ENCODE measurements at regions not wholly inside any gene's neighbourhood (a gene's known extent, or its start where the extent isn't known, plus 50 kb on each side); places are given as distances from the start of the nearest gene placed in this dataset.

- TF ChIP-seq HNF4A (conservative IDR thresholded peaks at IDR 0.05) (no peak), ZBTB33 (IDR thresholded peaks at IDR 0.05) (no peak), YY1 (IDR thresholded peaks at IDR 0.05) (no peak), TAF1 (conservative IDR thresholded peaks at IDR 0.05) (no peak), SP1 (IDR thresholded peaks at IDR 0.05) (no peak), NR2F2 (IDR thresholded peaks at IDR 0.05) (no peak), ATF3 (IDR thresholded peaks at IDR 0.05) (no peak)
These were observed 546.7 kb upstream of the SGCD start (continued) for GRCh38 chr5:155780260-155780659.

GRCh38 chr5:155783246-155783645 is 543.7 kb upstream of the SGCD start:
- TF ChIP-seq NR2F2 (IDR thresholded peaks at IDR 0.05) (no peak), ZBTB33 (IDR thresholded peaks at IDR 0.05) (no peak), MAX (IDR thresholded peaks at IDR 0.05) (no peak), SP1 (IDR thresholded peaks at IDR 0.05) (no peak), FOXA1 (IDR thresholded peaks at IDR 0.05) (no peak), HNF4A (conservative IDR thresholded peaks at IDR 0.05) (no peak), FOXA2 (IDR thresholded peaks at IDR 0.05) (no peak)
- no peak for DNase-seq (ENCODE audit: low spot score)

GRCh38 chr5:155783791-155784190 is 543.2 kb upstream of the SGCD start:
- H3K36me3 ChIP-seq (ENCODE audit: control insufficient read depth in 4 of 4, insufficient read depth in 3 of 4, low read depth in 1 of 4, low read length in 3 of 4): no peaks in the 10 kb centered on the region
- no peak for DNase-seq (ENCODE audit: low spot score)
- no peaks in the 10 kb centered on the region for H3K4me1 ChIP-seq (ENCODE audit: control insufficient read depth in 4 of 4, insufficient read depth in 4 of 4, low read length in 3 of 4)
- no peak overlapping the region for H3K4me3 ChIP-seq (ENCODE audit: low read depth in 1 of 3, low read length in 3 of 3)
- no peak overlapping the region for H3K9ac ChIP-seq (ENCODE audit: low read depth in 1 of 2, low read length in 2 of 2)
- H3K9me3 ChIP-seq (ENCODE audit: control insufficient read depth in 4 of 4, low read length in 3 of 4): peaks cover 0 to 2% (median 0%) of the 10 kb centered on the region in 4 donors
- peaks cover 0 to 4% (median 0%) of the 10 kb centered on the region in 4 donors for H3K27me3 ChIP-seq (ENCODE audit: control insufficient read depth in 4 of 4, insufficient read depth in 4 of 4, low read length in 3 of 4)
- 64% methylated on average over 3 of the region's 3 CpGs for WGBS
- H3K27ac ChIP-seq (ENCODE audit: low read depth in 1 of 2, low read length in 2 of 2): no peak overlapping the region
- TF ChIP-seq YY1 (IDR thresholded peaks at IDR 0.05) (no peak), MAX (IDR thresholded peaks at IDR 0.05) (no peak), ATF3 (IDR thresholded peaks at IDR 0.05) (no peak), GABPA (IDR thresholded peaks at IDR 0.05 in 1 of 2, conservative IDR thresholded peaks at IDR 0.05 in 1 of 2) (no peak), RAD21 (IDR thresholded peaks at IDR 0.05) (no peak), HNF4G (IDR thresholded peaks at IDR 0.05) (no peak), TAF1 (conservative IDR thresholded peaks at IDR 0.05) (no peak), NR2F2 (IDR thresholded peaks at IDR 0.05) (no peak), SP1 (IDR thresholded peaks at IDR 0.05) (no peak), HNF4A (conservative IDR thresholded peaks at IDR 0.05) (no peak), FOXA1 (IDR thresholded peaks at IDR 0.05) (no peak), REST (IDR thresholded peaks at IDR 0.05) (no peak), FOXA2 (IDR thresholded peaks at IDR 0.05) (no peak), ZBTB33 (IDR thresholded peaks at IDR 0.05) (no peak), CTCF (IDR thresholded peaks at IDR 0.05; ENCODE audit: low read depth, low read length, missing input control) (no peak), JUND (IDR thresholded peaks at IDR 0.05) (no peak)

More at GRCh38 chr5:155783246-155783645, 543.7 kb upstream of the SGCD start:
- no peaks in the 10 kb centered on the region for H3K27me3 ChIP-seq (ENCODE audit: control insufficient read depth in 4 of 4, insufficient read depth in 4 of 4, low read length in 3 of 4)
- no peak overlapping the region for H3K27ac ChIP-seq (ENCODE audit: low read depth in 1 of 2, low read length in 2 of 2)
- no peaks in the 10 kb centered on the region for H3K36me3 ChIP-seq (ENCODE audit: control insufficient read depth in 4 of 4, insufficient read depth in 3 of 4, low read depth in 1 of 4, low read length in 3 of 4)
- no peaks in the 10 kb centered on the region for H3K4me1 ChIP-seq (ENCODE audit: control insufficient read depth in 4 of 4, insufficient read depth in 4 of 4, low read length in 3 of 4)
- H3K9me3 ChIP-seq (ENCODE audit: control insufficient read depth in 4 of 4, low read length in 3 of 4): peaks cover 0 to 2% (median 0%) of the 10 kb centered on the region in 4 donors
- WGBS: 58% methylated on average over 1 of the region's 1 CpG
- no peak overlapping the region for H3K4me3 ChIP-seq (ENCODE audit: low read depth in 1 of 3, low read length in 3 of 3)
- H3K9ac ChIP-seq (ENCODE audit: low read depth in 1 of 2, low read length in 2 of 2): no peak overlapping the region

Measured in liver (tissue), 8 donors.